Parathyroid adenoma (tissue), 2 donors: ENCODE measurements at regions not wholly inside any gene's neighbourhood (a gene's known extent, or its start where the extent isn't known, plus 50 kb on each side); places are given as distances from the start of the nearest gene placed in this dataset.
"Not testable (repeated sequence)": the region's sequence is repeated elsewhere in the genome, so short reads cannot be mapped to it uniquely, and the experiment has no call there.

Experiments used
- H2AFZ ChIP-seq: fragments of 300-600 bp; sonication (generic); one replicate; pipeline ENCODE4 v1.7.0; 2017; ENCODE audit warnings: antibody characterized with exemption, mild to moderate bottlenecking
- H3K27ac ChIP-seq: fragments of 300-600 bp; sonication (generic); one replicate; pipeline ENCODE4 v1.7.0; 2017
- H3K27me3 ChIP-seq: fragments of 300-600 bp; sonication (generic); one replicate; pipeline ENCODE4 v1.7.0; 2017; ENCODE audit warnings: low read length; ENCODE audit not compliant: control insufficient read depth, insufficient read depth
- H3K36me3 ChIP-seq: fragments of 300-600 bp; sonication (generic); one replicate; pipeline ENCODE4 v1.7.0; 2017; ENCODE audit warnings: low read length; ENCODE audit not compliant: control insufficient read depth, insufficient read depth
- H3K4me1 ChIP-seq: fragments of 300-600 bp; sonication (generic); one replicate; pipeline ENCODE4 v1.7.0; 2017; ENCODE audit warnings: control low read depth
- H3K4me2 ChIP-seq: fragments of 300-600 bp; sonication (generic); one replicate; pipeline ENCODE4 v1.7.0; 2017; ENCODE audit warnings: low read length
- H3K4me3 ChIP-seq: fragments of 300-600 bp; sonication (generic); one replicate; pipeline ENCODE4 v1.7.0; 2017; ENCODE audit warnings: low read depth, low read length
- H3K79me2 ChIP-seq: fragments of 300-600 bp; sonication (generic); one replicate; pipeline ENCODE4 v1.7.0; 2017; ENCODE audit warnings: control low read depth
- H3K9ac ChIP-seq: fragments of 300-600 bp; sonication (generic); one replicate; pipeline ENCODE4 v1.7.0; 2017; ENCODE audit warnings: mild to moderate bottlenecking
- H3K9me3 ChIP-seq: fragments of 300-600 bp; sonication (generic); one replicate; pipeline ENCODE4 v1.7.0; 2017; ENCODE audit warnings: low read length; ENCODE audit not compliant: control insufficient read depth
- CTCF ChIP-seq: fragments of 300-600 bp; sonication (generic); IDR thresholded peaks from one replicate; pipeline ENCODE4 v1.7.0; 2017; ENCODE audit warnings: antibody characterized with exemption, mild to moderate bottlenecking
- donor health status: primary hyperparathyroidism.

DNA sequence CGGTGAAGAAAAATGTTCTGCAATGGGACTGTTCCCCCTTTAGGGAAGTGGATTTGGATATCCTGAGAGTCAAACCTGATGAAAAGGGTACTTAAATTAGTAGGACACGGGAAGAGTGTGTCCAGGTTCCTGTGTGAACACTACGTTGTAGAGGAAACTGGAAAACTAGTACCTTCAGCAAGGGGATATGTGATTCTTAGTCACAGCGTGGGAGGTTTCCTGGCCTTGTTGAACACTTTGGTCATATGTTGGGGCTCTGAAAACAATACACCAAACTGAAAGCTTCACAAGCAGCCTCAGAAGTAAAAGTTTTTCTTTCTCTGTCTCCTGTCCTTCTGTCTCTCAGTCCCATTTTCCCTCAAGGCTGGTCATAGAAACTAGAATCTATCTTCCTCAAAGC, 306.9 kb upstream of the GLI3 start:
- no peak overlapping the region for H3K4me3 ChIP-seq
- H3K27ac ChIP-seq, result no peak overlapping the region
- H3K4me1 ChIP-seq, result no peaks in the 10 kb centered on the region
- H3K9me3 ChIP-seq, result no peaks in the 10 kb centered on the region
- no peaks in the 10 kb centered on the region for H3K79me2 ChIP-seq
- TF ChIP-seq CTCF, result no peak
- H2AFZ ChIP-seq, result no peak overlapping the region
- no peak overlapping the region for H3K4me2 ChIP-seq
- H3K9ac ChIP-seq, result no peak overlapping the region
- H3K27me3 ChIP-seq, result no peaks in the 10 kb centered on the region
- no peaks in the 10 kb centered on the region for H3K36me3 ChIP-seq

GRCh38 chr7:42542446-42542845, 305.4 kb upstream of the GLI3 start:
- H3K79me2 ChIP-seq, H3K4me2 ChIP-seq, H3K9me3 ChIP-seq, H3K4me1 ChIP-seq, H3K4me3 ChIP-seq, H3K36me3 ChIP-seq, H2AFZ ChIP-seq, H3K27me3 ChIP-seq, H3K9ac ChIP-seq, H3K27ac ChIP-seq: not testable (repeated sequence)

DNA sequence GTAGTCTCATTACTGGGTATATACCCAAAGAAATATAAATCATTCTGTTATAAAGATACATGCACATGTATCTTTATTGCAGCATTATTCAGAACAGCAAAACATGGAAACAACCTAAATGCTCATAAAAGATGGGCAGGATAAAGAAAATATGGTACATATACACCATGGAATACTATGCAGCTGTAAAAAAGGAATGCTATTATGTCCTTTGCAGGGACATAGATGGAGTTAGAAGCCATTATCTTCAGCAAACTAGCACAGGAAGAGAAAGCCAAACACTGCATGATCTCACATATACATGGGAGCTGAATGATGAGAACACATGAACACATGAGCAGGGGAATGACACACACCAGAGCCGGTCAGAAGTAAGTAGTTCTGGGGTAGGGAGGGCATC, 297.4 kb upstream of the GLI3 start:
- H3K4me2 ChIP-seq, result no peak overlapping the region
- no peaks in the 10 kb centered on the region for H3K27me3 ChIP-seq
- H3K4me1 ChIP-seq, result no peaks in the 10 kb centered on the region
- no peak overlapping the region for H3K9ac ChIP-seq
- H3K4me3 ChIP-seq, result no peak overlapping the region
- TF ChIP-seq CTCF, result no peak
- no peak overlapping the region for H3K27ac ChIP-seq
- H3K36me3 ChIP-seq, result no peaks in the 10 kb centered on the region
- no peak overlapping the region for H2AFZ ChIP-seq
- no peaks in the 10 kb centered on the region for H3K79me2 ChIP-seq
- no peaks in the 10 kb centered on the region for H3K9me3 ChIP-seq

DNA sequence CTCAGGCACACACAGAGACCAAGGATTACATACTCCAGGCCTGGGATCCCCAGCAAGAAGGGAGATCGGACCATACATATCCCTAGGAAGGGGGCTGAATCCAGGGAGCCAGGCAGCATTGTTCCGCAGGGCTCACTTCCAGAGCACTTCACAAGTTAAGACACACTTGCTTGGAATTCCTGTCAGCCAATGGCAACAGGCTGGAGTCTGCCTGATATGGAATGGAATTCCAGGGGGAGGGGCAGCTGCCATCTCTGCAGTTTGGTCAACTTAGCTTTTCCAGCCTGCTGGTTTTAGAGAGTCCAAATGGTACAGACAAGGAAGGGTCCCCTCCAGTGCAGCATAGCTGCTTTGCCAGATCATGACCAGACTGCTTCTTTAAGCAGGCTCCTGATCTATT, 290.0 kb upstream of the GLI3 start:
- Histone ChIP-seq H3K27me3 (no peaks in the 10 kb centered on the region), H3K4me2 (no peak overlapping the region), H3K36me3 (no peaks in the 10 kb centered on the region), H3K27ac (no peak overlapping the region), H3K4me3 (no peak overlapping the region), H2AFZ (no peak overlapping the region), H3K9me3 (no peaks in the 10 kb centered on the region), H3K79me2 (no peaks in the 10 kb centered on the region), H3K9ac (no peak overlapping the region), H3K4me1 (no peaks in the 10 kb centered on the region)
- no peak for TF ChIP-seq CTCF

DNA sequence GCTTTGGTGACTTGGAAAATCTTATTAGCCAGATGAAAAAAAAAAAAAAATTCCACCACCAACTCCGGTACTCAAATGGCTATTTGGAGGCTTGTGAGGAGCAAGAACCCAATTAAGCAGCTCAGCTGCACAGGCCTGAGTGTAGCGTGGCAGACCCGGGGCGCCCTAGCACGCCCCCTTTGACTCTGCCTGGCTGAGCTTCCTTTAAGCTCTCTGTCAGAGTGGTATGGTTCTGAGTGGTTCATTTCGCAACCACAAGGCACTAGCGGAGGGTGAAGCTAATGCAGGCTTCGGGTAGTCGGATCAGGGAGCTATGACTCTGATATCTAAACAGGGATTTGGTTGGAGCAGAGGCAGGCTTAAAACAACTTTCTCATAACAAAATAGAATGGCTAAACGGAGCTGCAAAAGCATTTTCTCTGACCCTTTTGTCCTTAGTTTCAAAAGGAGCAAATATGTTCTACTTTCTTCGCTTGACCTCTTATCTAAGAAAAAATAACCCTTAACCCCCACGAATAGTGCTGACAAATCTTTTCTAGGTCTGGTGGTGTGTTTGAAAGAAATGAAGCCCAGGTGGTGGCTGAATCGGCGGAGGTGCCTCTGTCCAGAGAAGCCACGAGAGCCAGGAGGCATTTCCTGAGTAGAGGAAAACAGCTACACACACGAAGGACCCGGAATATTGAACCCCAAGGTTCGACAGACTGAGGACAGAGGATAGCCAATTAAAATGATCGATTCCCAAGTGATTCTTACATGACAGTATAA, 285.4 kb upstream of the GLI3 start:
- Histone ChIP-seq H3K79me2 (no peaks in the 10 kb centered on the region), H3K4me1 (no peaks in the 10 kb centered on the region), H2AFZ (no peak overlapping the region), H3K9ac (no peak overlapping the region), H3K9me3 (no peaks in the 10 kb centered on the region), H3K27me3 (no peaks in the 10 kb centered on the region), H3K27ac (no peak overlapping the region), H3K4me3 (no peak overlapping the region), H3K36me3 (no peaks in the 10 kb centered on the region), H3K4me2 (no peak overlapping the region)
- no peak for TF ChIP-seq CTCF
